ENCODE measurements at regions not wholly inside any gene's neighbourhood (a gene's known extent, or its start where the extent isn't known, plus 50 kb on each side); places are given as distances from the start of the nearest gene placed in this dataset.

- no peak for DNase-seq
- no CpG with 5 or more reads among the region's 1 CpG for WGBS (ENCODE audit: extremely low coverage, insufficient read length, low lambda C conversion rate)
- no peak overlapping the region for H3K9ac ChIP-seq (ENCODE audit: extremely low read depth, insufficient read length, low read length)
- no peak overlapping the region for H2BK120ac ChIP-seq (ENCODE audit: low read depth, low read length, poor library complexity, severe bottlenecking)
- no peaks in the 10 kb centered on the region for H3K23me2 ChIP-seq (ENCODE audit: insufficient read length, low read depth, low read length, poor library complexity, severe bottlenecking)
- H2AFZ ChIP-seq (ENCODE audit: low read length): no peak overlapping the region
- no peak overlapping the region for H3K4ac ChIP-seq (ENCODE audit: low read depth, low read length)
- H3K14ac ChIP-seq (ENCODE audit: insufficient read depth, low read length): no peak overlapping the region
- H2AK5ac ChIP-seq (ENCODE audit: insufficient read length, low read length): no peak overlapping the region
- no peak overlapping the region for H4K91ac ChIP-seq (ENCODE audit: insufficient read length, low read depth, low read length)
- no peaks in the 10 kb centered on the region for H3K79me2 ChIP-seq (ENCODE audit: insufficient read depth, low read length)
- Mint-ChIP-seq H3K4me1 (peaks cover 10% of the 10 kb centered on the region in 2 experiments), H3K36me3 (ENCODE audit: insufficient read depth in 1 of 3, low read depth in 3 of 3) (no peaks in the 10 kb centered on the region), H3K27me3 (ENCODE audit: low read depth) (peaks cover 19% of the 10 kb centered on the region), H3K4me3 (no peak overlapping the region), H3K9me3 (no peaks in the 10 kb centered on the region), H3K27ac (no peak overlapping the region)
- H3K27ac ChIP-seq (ENCODE audit: insufficient read length, low read depth, low read length): no peak overlapping the region
- H3K56ac ChIP-seq (ENCODE audit: insufficient read length, low read depth, low read length): no peak overlapping the region
- no peaks in the 10 kb centered on the region for H3K79me1 ChIP-seq (ENCODE audit: insufficient read depth, low read depth, low read length, poor library complexity, severe bottlenecking)
- H2BK20ac ChIP-seq (ENCODE audit: low read depth, low read length, poor library complexity, severe bottlenecking): no peak overlapping the region
- H4K20me1 ChIP-seq (ENCODE audit: control insufficient read depth, insufficient read depth, insufficient read length): no peaks in the 10 kb centered on the region
- no peak overlapping the region for H2BK12ac ChIP-seq (ENCODE audit: insufficient read length, low read depth, low read length)
- H3K4me1 ChIP-seq (ENCODE audit: insufficient read depth, low read length): no peaks in the 10 kb centered on the region; the same call in 1 of the 2 replicates
- H3K23ac ChIP-seq (ENCODE audit: insufficient read length, low read depth, low read length): no peak overlapping the region
- H3K9me3 ChIP-seq (ENCODE audit: control insufficient read depth, low read depth, low read length): no peaks in the 10 kb centered on the region
- no peak overlapping the region for H3K4me2 ChIP-seq (ENCODE audit: insufficient read depth, insufficient read length, low read length)
- H3K27me3 ChIP-seq (ENCODE audit: insufficient read depth, low read length): no peaks in the 10 kb centered on the region
- no peak for TF ChIP-seq CTCF (conservative IDR thresholded peaks at IDR 0.05)
- H3K18ac ChIP-seq (ENCODE audit: insufficient read length, low read depth, low read length): no peak overlapping the region
- no peak overlapping the region for H4K5ac ChIP-seq (ENCODE audit: insufficient read length, low read depth, low read length)
- H4K8ac ChIP-seq (replicated peaks; ENCODE audit: insufficient read length, low read depth, low read length): no peak overlapping the region
- H2BK15ac ChIP-seq (ENCODE audit: low read depth, low read length): no peak overlapping the region
- no peak overlapping the region for H3T11ph ChIP-seq (ENCODE audit: low read length)
- no peak overlapping the region for H2BK5ac ChIP-seq (ENCODE audit: insufficient read length, low read length)
These were observed 312.8 kb upstream of the THSD7B start for GRCh38 chr2:136452528-136452927.
